ENCODE measurements at regions not wholly inside any gene's neighbourhood (a gene's known extent, or its start where the extent isn't known, plus 50 kb on each side); places are given as distances from the start of the nearest gene placed in this dataset.

- Histone ChIP-seq H3K36me3 (ENCODE audit: insufficient read depth) (no peaks in the 10 kb centered on the region), H3K4me2 (no peak overlapping the region), H3K4me1 (ENCODE audit: low read depth, poor library complexity, severe bottlenecking) (no peaks in the 10 kb centered on the region), H3K79me2 (ENCODE audit: insufficient read depth, low read depth) (no peaks in the 10 kb centered on the region), H3K27me3 (ENCODE audit: insufficient read depth, low read depth) (no peaks in the 10 kb centered on the region), H2AFZ (ENCODE audit: low read depth) (no peak overlapping the region), H3K27ac (no peak overlapping the region), H3K4me3 (IDR thresholded peaks at IDR 0.05; ENCODE audit: insufficient read depth, low read depth, low read length) (no peak overlapping the region), H4K20me1 (ENCODE audit: insufficient read depth) (no peaks in the 10 kb centered on the region), H3K9ac (no peak overlapping the region)
- TF ChIP-seq CTCF (conservative IDR thresholded peaks at IDR 0.05; ENCODE audit: low read depth, low read length) = no peak
Measured at GRCh38 chr15:97804950-97805349, 155.6 kb upstream of the ARRDC4 start.

- Histone ChIP-seq H3K4me2 (no peak overlapping the region), H3K79me2 (ENCODE audit: insufficient read depth, low read depth) (no peaks in the 10 kb centered on the region), H3K36me3 (ENCODE audit: insufficient read depth) (no peaks in the 10 kb centered on the region), H2AFZ (ENCODE audit: low read depth) (no peak overlapping the region), H3K27me3 (ENCODE audit: insufficient read depth, low read depth) (no peaks in the 10 kb centered on the region), H3K4me3 (IDR thresholded peaks at IDR 0.05; ENCODE audit: insufficient read depth, low read depth, low read length) (no peak overlapping the region), H3K9ac (no peak overlapping the region), H3K27ac (no peak overlapping the region), H3K4me1 (ENCODE audit: low read depth, poor library complexity, severe bottlenecking) (no peaks in the 10 kb centered on the region), H4K20me1 (ENCODE audit: insufficient read depth) (no peaks in the 10 kb centered on the region)
- TF ChIP-seq CTCF (conservative IDR thresholded peaks at IDR 0.05; ENCODE audit: low read depth, low read length) = no peak
Measured at GRCh38 chr15:97806766-97807165, 153.7 kb upstream of the ARRDC4 start.

- Histone ChIP-seq H3K27ac (no peak overlapping the region), H3K36me3 (ENCODE audit: insufficient read depth) (no peaks in the 10 kb centered on the region), H3K27me3 (ENCODE audit: insufficient read depth, low read depth) (no peaks in the 10 kb centered on the region), H2AFZ (ENCODE audit: low read depth) (no peak overlapping the region), H3K4me3 (IDR thresholded peaks at IDR 0.05; ENCODE audit: insufficient read depth, low read depth, low read length) (no peak overlapping the region), H3K4me2 (no peak overlapping the region), H3K9ac (no peak overlapping the region), H3K4me1 (ENCODE audit: low read depth, poor library complexity, severe bottlenecking) (no peaks in the 10 kb centered on the region), H3K79me2 (ENCODE audit: insufficient read depth, low read depth) (no peaks in the 10 kb centered on the region), H4K20me1 (ENCODE audit: insufficient read depth) (no peaks in the 10 kb centered on the region)
- no peak for TF ChIP-seq CTCF (conservative IDR thresholded peaks at IDR 0.05; ENCODE audit: low read depth, low read length)
Measured at GRCh38 chr15:97815835-97816234, 144.7 kb upstream of the ARRDC4 start.

GRCh38 chr15:97817276-97817890 is 143.1 kb upstream of the ARRDC4 start:
- H3K36me3 ChIP-seq (ENCODE audit: insufficient read depth) = no peaks in the 10 kb centered on the region
- H3K4me1 ChIP-seq (ENCODE audit: low read depth, poor library complexity, severe bottlenecking) = no peaks in the 10 kb centered on the region
- no peak overlapping the region for H3K4me2 ChIP-seq
- no peak overlapping the region for H3K4me3 ChIP-seq (IDR thresholded peaks at IDR 0.05; ENCODE audit: insufficient read depth, low read depth, low read length)
- no peak for TF ChIP-seq CTCF (conservative IDR thresholded peaks at IDR 0.05; ENCODE audit: low read depth, low read length)
- no peak overlapping the region for H3K27ac ChIP-seq
- H3K27me3 ChIP-seq (ENCODE audit: insufficient read depth, low read depth) = no peaks in the 10 kb centered on the region
- H4K20me1 ChIP-seq (ENCODE audit: insufficient read depth) = no peaks in the 10 kb centered on the region
- no peak overlapping the region for H3K9ac ChIP-seq
- H3K79me2 ChIP-seq (ENCODE audit: insufficient read depth, low read depth) = no peaks in the 10 kb centered on the region
- no peak overlapping the region for H2AFZ ChIP-seq (ENCODE audit: low read depth)

Data from KMS-11 (cell line).